H1 (cell line): ENCODE measurements at regions not wholly inside any gene's neighbourhood (a gene's known extent, or its start where the extent isn't known, plus 50 kb on each side); places are given as distances from the start of the nearest gene placed in this dataset.

ENCODE experiments used
- CTCF ChIA-PET: fragments of 300-600 bp; sonication (Branson Sonifier 250); formaldehyde crosslinking; loops from one replicate; lab custom pipeline; 2021; ENCODE audit not compliant: partially characterized antibody; lab: Charles Lee
- POLR2A ChIA-PET: fragments of 300-600 bp; sonication (Branson Sonifier 250); formaldehyde crosslinking; loops from one replicate; lab custom pipeline; 2021; ENCODE audit warnings: inconsistent platforms; ENCODE audit not compliant: partially characterized antibody; lab: Charles Lee
- DNase-seq, 2 experiments: peaks; one replicate each; pipeline versions ENCODE4 v3.0.0 to v3.0.0-alpha.2; 2010 to 2022; ENCODE audit warnings: low spot score in 2 of 2, low read depth in 1 of 2, mixed read lengths in 1 of 2
- FAIRE-seq: peaks from 2 replicates; lab custom pipeline; 2011; peaks lifted over from hg19 to GRCh38; lab: Jason Lieb, UNC
- H2AFZ ChIP-seq: 2 replicates; pipeline ENCODE4 v1.8.1; 2012; ENCODE audit warnings: low read length, inconsistent platforms
- H2AK5ac ChIP-seq: 2 replicates; pipeline ENCODE4 v1.6.1; 2013; ENCODE audit warnings: low read depth, low read length
- H2BK120ac ChIP-seq: replicated peaks from 2 replicates; pipeline ENCODE3; 2013; ENCODE audit warnings: low read depth, low read length, inconsistent platforms
- H2BK12ac ChIP-seq: 2 replicates; pipeline ENCODE4 v1.6.1; 2013; ENCODE audit warnings: low read depth, low read length
- H2BK15ac ChIP-seq: 2 replicates; pipeline ENCODE4 v1.6.1; 2013; ENCODE audit warnings: low read length
- H2BK20ac ChIP-seq: 2 replicates; pipeline ENCODE4 v1.6.1; 2013; ENCODE audit warnings: low read length
- H2BK5ac ChIP-seq: 2 replicates; pipeline ENCODE4 v1.6.1; 2013; ENCODE audit warnings: low read depth, low read length
- H3K14ac ChIP-seq: 2 replicates; pipeline ENCODE4 v1.6.1; 2013; ENCODE audit warnings: inconsistent platforms; ENCODE audit not compliant: insufficient read length
- H3K18ac ChIP-seq: 2 replicates; pipeline ENCODE4 v1.6.1; 2013; ENCODE audit warnings: low read length; ENCODE audit errors: extremely low read depth
- H3K23ac ChIP-seq: 2 replicates; pipeline ENCODE4 v1.6.1; 2013; ENCODE audit warnings: inconsistent platforms; ENCODE audit not compliant: insufficient read length
- H3K23me2 ChIP-seq: 2 replicates; pipeline ENCODE4 v1.6.1; 2013; ENCODE audit warnings: low read depth, low read length
- H3K27ac ChIP-seq: 2 replicates; pipeline ENCODE4 v1.6.1; 2011; ENCODE audit warnings: low read depth, low read length, inconsistent platforms
- H3K27me3 ChIP-seq, 4 experiments: replicated peaks in 1 of 4; 1 replicate in 1 of 4; 2 replicates in 3 of 4; pipeline versions ENCODE4 v1.6.1 to v1.8.1; 2011 to 2013; ENCODE audit warnings: low read length in 3 of 4, mild to moderate bottlenecking in 3 of 4, inconsistent platforms in 2 of 4, mixed read lengths in 2 of 4, moderate library complexity in 1 of 4; ENCODE audit not compliant: control insufficient read depth in 3 of 4, insufficient read depth in 3 of 4; ENCODE audit errors: extremely low read depth in 1 of 4
- H3K36me3 ChIP-seq, 4 experiments: 2 replicates each; pipeline versions ENCODE4 v1.6.1 to v1.8.1; 2011 to 2013; ENCODE audit warnings: mild to moderate bottlenecking in 4 of 4, low read length in 3 of 4, moderate library complexity in 2 of 4, control low read depth in 1 of 4, inconsistent platforms in 1 of 4; ENCODE audit not compliant: insufficient read depth in 4 of 4, control insufficient read depth in 2 of 4
- H3K4ac ChIP-seq: replicated peaks from 2 replicates; pipeline ENCODE3; 2013; ENCODE audit warnings: low read length, low read depth, mixed read lengths, inconsistent platforms; ENCODE audit not compliant: insufficient read length
- H3K4me1 ChIP-seq, 4 experiments: replicated peaks in 1 of 4; 1 replicate in 1 of 4; 2 replicates in 3 of 4; pipeline versions ENCODE4 v1.6.1 to v1.8.1; 2011 to 2013; ENCODE audit warnings: low read length in 3 of 4, inconsistent platforms in 2 of 4, mixed read lengths in 1 of 4; ENCODE audit not compliant: insufficient read depth in 4 of 4, control insufficient read depth in 3 of 4
- H3K4me2 ChIP-seq, 2 experiments: 2 replicates each; pipeline versions ENCODE4 v1.6.1 to v1.8.1; 2011 to 2013; ENCODE audit warnings: low read depth in 2 of 2, low read length in 2 of 2, control low read depth in 1 of 2, inconsistent platforms in 1 of 2, mild to moderate bottlenecking in 1 of 2; ENCODE audit not compliant: insufficient read depth in 1 of 2
- H3K4me3 ChIP-seq, 4 experiments: fragments of 200-600, 300-600 bp in 1 of 4; sonication (generic), shearing (Covaris generic), sonication (Bioruptor Twin) in 1 of 4; 2 replicates each; pipeline versions ENCODE4 v1.5.1 to v1.8.1; 2011 to 2016; ENCODE audit warnings: low read length in 4 of 4, low read depth in 3 of 4, control low read depth in 2 of 4, inconsistent platforms in 2 of 4, mild to moderate bottlenecking in 2 of 4, mixed read lengths in 1 of 4, moderate library complexity in 1 of 4; ENCODE audit not compliant: insufficient read depth in 2 of 4; ENCODE audit errors: extremely low read depth in 1 of 4
- H3K56ac ChIP-seq: replicated peaks from 2 replicates; pipeline ENCODE3; 2013; ENCODE audit warnings: low read depth, mild to moderate bottlenecking, mixed read lengths, low read length, inconsistent platforms; ENCODE audit not compliant: insufficient read length
- H3K79me1 ChIP-seq: 2 replicates; pipeline ENCODE4 v1.6.1; 2013; ENCODE audit warnings: low read depth, low read length, control low read depth
- H3K79me2 ChIP-seq, 2 experiments: 2 replicates each; pipeline versions ENCODE4 v1.6.1 to v1.8.1; 2012 to 2013; ENCODE audit warnings: low read length in 2 of 2, mild to moderate bottlenecking in 2 of 2, inconsistent platforms in 1 of 2; ENCODE audit not compliant: insufficient read depth in 2 of 2, control insufficient read depth in 1 of 2
- H3K9ac ChIP-seq, 4 experiments: replicated peaks in 1 of 4; 1 replicate in 1 of 4; 2 replicates in 3 of 4; pipeline versions ENCODE4 v1.6.1 to v1.8.1; 2011 to 2013; ENCODE audit warnings: low read depth in 3 of 4, low read length in 3 of 4, control low read depth in 2 of 4, mild to moderate bottlenecking in 2 of 4, moderate library complexity in 2 of 4, inconsistent platforms in 1 of 4; ENCODE audit errors: extremely low read depth in 1 of 4
- H3K9me3 ChIP-seq, 2 experiments: 2 replicates each; pipeline versions ENCODE4 v1.6.1 to v1.8.1; 2012 to 2013; ENCODE audit warnings: mild to moderate bottlenecking in 2 of 2, moderate library complexity in 2 of 2, control low read depth in 1 of 2, inconsistent platforms in 1 of 2, low read depth in 1 of 2, low read length in 1 of 2, mixed read lengths in 1 of 2; ENCODE audit not compliant: insufficient read depth in 2 of 2
- H4K20me1 ChIP-seq, 2 experiments: replicated peaks in 1 of 2; 2 replicates each; pipeline versions ENCODE3 to v1.8.1; 2011 to 2013; ENCODE audit warnings: inconsistent platforms in 2 of 2, low read length in 2 of 2, mild to moderate bottlenecking in 1 of 2; ENCODE audit not compliant: insufficient read depth in 2 of 2, control insufficient read depth in 1 of 2
- H4K5ac ChIP-seq: 2 replicates; pipeline ENCODE4 v1.6.1; 2013; ENCODE audit warnings: low read length, low read depth, mixed read lengths, inconsistent platforms; ENCODE audit not compliant: insufficient read length
- H4K8ac ChIP-seq: 2 replicates; pipeline ENCODE4 v1.8.0; 2013; ENCODE audit warnings: mild to moderate bottlenecking, moderate library complexity, low read length, inconsistent platforms; ENCODE audit not compliant: insufficient read depth; ENCODE audit errors: extremely low read depth
- H4K91ac ChIP-seq: replicated peaks from 2 replicates; pipeline ENCODE3; 2013; ENCODE audit warnings: low read length, mixed read lengths, inconsistent platforms; ENCODE audit not compliant: insufficient read length
- GTF2F1 ChIP-seq: IDR thresholded peaks from 2 replicates; pipeline ENCODE4 v1.6.1; 2012; ENCODE audit warnings: low read depth, low read length, improper control_type of control experiment, borderline replicate concordance
- HDAC6 ChIP-seq: IDR thresholded peaks from one replicate; pipeline ENCODE4 v1.7.1; 2012; ENCODE audit warnings: low read depth, mild to moderate bottlenecking, inconsistent platforms, low read length, moderate library complexity
- JUN ChIP-seq: IDR thresholded peaks from 2 replicates; pipeline ENCODE4 v1.6.1; 2011; ENCODE audit warnings: low read depth, mild to moderate bottlenecking, improper control_type of control experiment, low read length
- KDM1A ChIP-seq: fragments of 200-600, 300-600 bp; sonication (generic); IDR thresholded peaks from 2 replicates; pipeline ENCODE4 v1.7.1; 2016; ENCODE audit warnings: mild to moderate bottlenecking, low read length, borderline replicate concordance
- MAFK ChIP-seq: IDR thresholded peaks from 2 replicates; pipeline ENCODE4 v1.6.1; 2012; ENCODE audit warnings: low read depth, mild to moderate bottlenecking, improper control_type of control experiment, low read length
- NANOG ChIP-seq: IDR thresholded peaks from 2 replicates; pipeline ENCODE4 v1.6.1; 2011; ENCODE audit warnings: low read length, low read depth, mild to moderate bottlenecking, inconsistent platforms; ENCODE audit not compliant: insufficient read depth, poor library complexity, severe bottlenecking
- NRF1 ChIP-seq: IDR thresholded peaks from 2 replicates; pipeline ENCODE4 v1.6.1; 2011; ENCODE audit warnings: mild to moderate bottlenecking, low read depth, low read length, improper control_type of control experiment
- PHF8 ChIP-seq: fragments of 200-600 bp; sonication (generic); conservative IDR thresholded peaks from 2 replicates; pipeline ENCODE4 v1.7.1; 2012; ENCODE audit warnings: low read depth, mild to moderate bottlenecking, inconsistent platforms, low read length, moderate library complexity
- POU5F1 ChIP-seq: IDR thresholded peaks from 2 replicates; pipeline ENCODE4 v1.6.1; 2011; ENCODE audit warnings: low read depth, mild to moderate bottlenecking, low read length, moderate library complexity
- SAP30 ChIP-seq: fragments of 300-600 bp; sonication (generic); IDR thresholded peaks from 2 replicates; pipeline ENCODE4 v1.7.1; 2012; ENCODE audit warnings: low read length, moderate library complexity, mild to moderate bottlenecking, inconsistent platforms; ENCODE audit not compliant: insufficient read depth, insufficient replicate concordance
- TAF1 ChIP-seq: IDR thresholded peaks from 2 replicates; pipeline ENCODE4 v1.6.1; 2011; ENCODE audit warnings: mild to moderate bottlenecking, low read depth, low read length
- TEAD4 ChIP-seq: IDR thresholded peaks from 2 replicates; pipeline ENCODE4 v1.6.1; 2012; ENCODE audit warnings: low read depth, low read length, inconsistent platforms, mixed read lengths
- ZNF274 ChIP-seq: IDR thresholded peaks from 2 replicates; pipeline ENCODE4 v1.7.0; 2012; ENCODE audit warnings: low read length, borderline replicate concordance; ENCODE audit errors: extremely low read depth
- WGBS, 2 experiments: shearing (Covaris generic) in 1 of 2; methylation state at CpG; one replicate each; pipeline versions ENCODE4 v1.1.6 to v1.1.7; 2013 to 2015; ENCODE audit warnings: low lambda C conversion rate in 2 of 2, mixed read lengths in 2 of 2, inconsistent platforms in 1 of 2, low coverage in 1 of 2, missing lambda C conversion rate in 1 of 2; ENCODE audit not compliant: insufficient replicate concordance in 2 of 2, insufficient coverage in 1 of 2, insufficient read length in 1 of 2; ENCODE audit errors: extremely low coverage in 1 of 2, missing lambda C conversion rate in 1 of 2; 5-methylcytosine and 5-hydroxymethylcytosine counted together

GRCh38 chr5:40413743-40414142, 266.0 kb upstream of the PTGER4 start:
- no peak for FAIRE-seq
- WGBS, 2 experiments: 91% methylated on average over 4 of the region's 4 CpGs; no CpG with 5 or more reads in 1 of the 2 experiments
- no peak overlapping the region for H3K14ac ChIP-seq
- no peak for TF ChIP-seq SAP30
- TF ChIP-seq NANOG: no peak
- TF ChIP-seq KDM1A: no peak
- no peak for TF ChIP-seq NRF1
- TF ChIP-seq JUN: no peak
- no peak for TF ChIP-seq MAFK
- TF ChIP-seq GTF2F1: no peak
- no peak for TF ChIP-seq HDAC6
- TF ChIP-seq PHF8: no peak
- no peak for TF ChIP-seq TEAD4
- TF ChIP-seq ZNF274: no peak
- TF ChIP-seq POU5F1: no peak
- no peak for TF ChIP-seq TAF1

More at GRCh38 chr5:40413743-40414142, 266.0 kb upstream of the PTGER4 start:
- no peak overlapping the region for H3K4ac ChIP-seq
- no peak overlapping the region for H4K91ac ChIP-seq
- no peak for DNase-seq
- H3K23me2 ChIP-seq: no peaks in the 10 kb centered on the region
- no peaks in the 10 kb centered on the region for H3K36me3 ChIP-seq
- no peak overlapping the region for H3K56ac ChIP-seq
- H3K27me3 ChIP-seq: no peaks in the 10 kb centered on the region
- no peak overlapping the region for H3K4me2 ChIP-seq
- no peak overlapping the region for H2AFZ ChIP-seq
- no peaks in the 10 kb centered on the region for H3K79me1 ChIP-seq
- H2BK120ac ChIP-seq: no peak overlapping the region
- no peak overlapping the region for H4K5ac ChIP-seq
- no peak overlapping the region for H2BK15ac ChIP-seq
- no peaks in the 10 kb centered on the region for H4K20me1 ChIP-seq
- ChIA-PET CTCF (no interaction called here), POLR2A (no interaction called here)
- no peak overlapping the region for H3K9ac ChIP-seq
- H3K23ac ChIP-seq: no peak overlapping the region
- H4K8ac ChIP-seq: no peak overlapping the region
- H3K27ac ChIP-seq: no peak overlapping the region
- H3K4me1 ChIP-seq: no peaks in the 10 kb centered on the region
- no peak overlapping the region for H2BK12ac ChIP-seq
- no peaks in the 10 kb centered on the region for H3K79me2 ChIP-seq
- no peak overlapping the region for H2BK20ac ChIP-seq
- H2AK5ac ChIP-seq: no peak overlapping the region
- no peak overlapping the region for H3K4me3 ChIP-seq
- H2BK5ac ChIP-seq: no peak overlapping the region
- no peaks in the 10 kb centered on the region for H3K9me3 ChIP-seq
- no peak overlapping the region for H3K18ac ChIP-seq
